GM19043 (cell line): ENCODE measurements at regions not wholly inside any gene's neighbourhood (a gene's known extent, or its start where the extent isn't known, plus 50 kb on each side); places are given as distances from the start of the nearest gene placed in this dataset.

Experiments
- ATAC-seq: cut with Tn5 transposase; IDR thresholded peaks from one replicate; pipeline ENCODE4 v1.9.1; 2021; ENCODE audit warnings: low read depth; ENCODE audit not compliant: unreplicated experiment

- no peak for ATAC-seq
Measured at GRCh38 chr2:103734911-103735310, 973.1 kb downstream of the TMEM182 start.

- ATAC-seq, result no peak
Measured at GRCh38 chr2:103738108-103738507, 976.3 kb downstream of the TMEM182 start.

- ATAC-seq, result no peak
Measured at GRCh38 chr2:103738606-103739005, 976.8 kb downstream of the TMEM182 start.

DNA sequence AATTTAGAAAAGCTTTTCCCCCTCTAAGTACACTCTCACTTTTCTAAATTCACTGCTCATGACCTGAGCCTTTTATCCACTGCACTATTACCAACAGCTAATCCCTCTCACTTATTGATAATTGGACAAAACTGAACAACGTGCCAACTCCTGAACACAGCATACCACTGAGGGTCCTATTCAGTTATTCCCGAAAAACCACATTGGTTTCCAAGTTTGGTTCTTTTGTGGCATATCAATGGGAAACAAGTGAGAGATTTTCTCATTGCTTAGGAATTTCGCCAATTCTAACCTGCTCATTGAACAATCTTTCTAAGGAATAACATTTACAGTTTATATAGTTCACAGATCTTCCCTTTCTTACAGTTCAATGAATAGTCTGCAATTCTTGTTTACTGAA is 977.4 kb downstream of the TMEM182 start:
- no peak for ATAC-seq

DNA sequence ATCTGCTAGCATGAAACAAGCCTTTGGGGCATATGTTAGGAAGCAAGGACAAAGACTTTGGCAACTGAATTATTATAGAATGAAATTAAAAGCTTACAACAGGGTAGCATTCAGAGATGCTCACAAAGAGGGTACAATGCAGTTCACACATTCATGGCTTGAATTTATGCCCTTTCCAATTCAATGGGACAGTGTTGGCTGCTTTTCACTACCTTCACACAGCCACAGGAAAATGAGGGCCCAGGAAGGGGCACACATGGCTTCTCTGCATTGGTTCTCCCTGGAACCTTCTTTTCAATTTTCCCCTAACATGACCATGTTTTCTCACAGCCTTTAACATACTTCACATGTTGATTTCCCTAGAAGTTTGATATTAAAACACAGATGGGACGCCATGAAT is 978.1 kb downstream of the TMEM182 start:
- ATAC-seq, result no peak

GRCh38 chr2:103740631-103741030 is 978.8 kb downstream of the TMEM182 start:
- no peak for ATAC-seq

- no peak for ATAC-seq
Measured at GRCh38 chr2:103743195-103743594, 981.4 kb downstream of the TMEM182 start.

DNA sequence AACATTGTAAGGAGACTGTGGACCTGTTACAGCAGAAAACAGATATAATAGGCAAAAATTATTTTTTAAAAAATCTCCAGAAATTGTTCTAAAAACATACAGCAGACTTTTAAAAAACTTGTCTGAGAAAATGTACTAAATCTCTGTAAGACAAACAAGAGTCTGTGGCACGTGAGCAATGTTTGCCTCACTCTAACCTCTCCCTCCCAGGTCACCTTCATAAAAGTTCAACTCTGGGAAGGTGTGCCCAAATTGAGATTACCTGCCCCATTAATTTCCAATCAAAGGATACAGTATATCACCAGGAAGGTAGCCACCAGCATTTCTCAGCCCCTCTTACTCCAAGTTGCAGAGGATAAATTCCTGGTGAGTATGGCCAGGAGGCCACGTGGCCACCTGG is 992.7 kb downstream of the TMEM182 start:
- ATAC-seq, result no peak

DNA sequence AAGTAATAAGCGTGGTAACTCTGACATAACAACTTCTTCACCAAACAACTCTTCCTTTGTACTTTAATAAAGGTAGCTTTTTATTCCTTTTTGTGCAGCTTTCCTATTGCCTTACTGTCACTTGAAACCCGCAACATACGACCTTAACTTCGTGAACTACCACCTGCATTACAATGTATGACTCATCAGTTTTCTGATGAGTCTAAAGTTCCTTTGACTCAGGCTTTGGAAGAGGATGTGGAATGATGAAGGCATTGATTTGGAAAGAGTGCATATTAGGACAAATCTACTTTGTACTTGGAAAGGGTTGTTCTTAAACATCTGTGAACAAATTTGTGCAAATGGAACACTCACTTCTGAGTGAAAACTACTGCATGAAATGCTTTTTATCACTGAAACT is 1012.1 kb downstream of the TMEM182 start:
- ATAC-seq, result no peak

- ATAC-seq, result no peak
Measured at GRCh38 chr2:103780088-103780702, 1018.4 kb downstream of the TMEM182 start.

DNA sequence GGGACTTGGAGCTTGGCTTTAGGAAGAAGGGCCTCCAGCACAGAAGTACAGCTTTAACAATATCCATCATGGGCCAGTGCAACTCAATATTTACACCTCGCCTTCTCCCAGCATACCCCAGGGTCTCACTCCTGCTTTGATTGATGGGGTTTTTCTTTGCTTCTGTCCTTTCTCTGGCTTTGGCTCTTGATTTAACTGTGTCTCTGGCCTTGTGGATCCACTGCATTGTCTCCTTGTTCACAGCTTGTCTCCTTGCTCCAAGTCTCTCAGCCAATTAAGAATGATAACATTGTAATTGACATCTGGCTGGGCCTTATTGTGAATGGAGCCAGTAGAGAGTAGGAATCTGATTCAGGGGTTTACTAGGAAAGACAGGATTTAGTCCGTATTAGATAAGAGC is 1019.5 kb downstream of the TMEM182 start:
- no peak for ATAC-seq

DNA sequence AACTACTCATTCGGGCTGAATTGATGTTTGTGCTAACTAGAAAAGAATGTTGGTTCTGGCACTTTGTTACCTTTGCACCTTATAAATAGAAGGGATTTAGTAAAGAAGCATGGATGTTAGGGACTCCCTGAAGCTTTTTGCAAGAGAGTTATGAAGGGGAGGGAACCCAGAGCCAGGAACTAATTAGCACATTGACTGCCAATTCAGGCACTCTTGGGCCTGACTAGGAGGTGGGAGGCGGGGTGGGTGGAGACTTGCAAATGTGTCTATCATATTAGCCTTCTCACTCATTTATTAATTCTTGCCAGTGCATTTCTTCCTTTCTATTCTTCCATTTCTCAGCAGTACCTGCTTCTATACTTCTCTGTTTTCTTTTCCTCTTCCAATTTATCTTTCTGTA is 1022.4 kb downstream of the TMEM182 start:
- ATAC-seq, result no peak

- ATAC-seq, result no peak
Measured at GRCh38 chr2:103785432-103785831, 1023.6 kb downstream of the TMEM182 start.

DNA sequence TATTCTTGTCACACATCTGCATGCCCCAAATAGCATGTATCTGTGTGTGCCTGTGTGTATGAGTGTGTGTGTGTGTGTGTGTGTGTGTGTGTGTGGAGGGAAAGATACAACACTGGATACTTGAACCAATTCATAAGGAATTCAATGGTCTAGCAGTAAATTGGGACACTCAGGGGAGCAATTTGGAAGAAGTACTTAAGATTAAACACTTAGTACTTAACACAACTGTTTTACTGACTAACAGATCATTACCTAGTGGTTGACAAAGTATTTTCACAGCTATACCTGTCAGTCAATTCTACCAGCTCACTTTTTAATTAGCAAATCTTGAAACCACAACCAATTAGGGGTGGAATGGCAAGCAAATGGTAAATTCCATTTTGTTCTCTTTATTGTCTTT is 1024.1 kb downstream of the TMEM182 start:
- ATAC-seq, result no peak

DNA sequence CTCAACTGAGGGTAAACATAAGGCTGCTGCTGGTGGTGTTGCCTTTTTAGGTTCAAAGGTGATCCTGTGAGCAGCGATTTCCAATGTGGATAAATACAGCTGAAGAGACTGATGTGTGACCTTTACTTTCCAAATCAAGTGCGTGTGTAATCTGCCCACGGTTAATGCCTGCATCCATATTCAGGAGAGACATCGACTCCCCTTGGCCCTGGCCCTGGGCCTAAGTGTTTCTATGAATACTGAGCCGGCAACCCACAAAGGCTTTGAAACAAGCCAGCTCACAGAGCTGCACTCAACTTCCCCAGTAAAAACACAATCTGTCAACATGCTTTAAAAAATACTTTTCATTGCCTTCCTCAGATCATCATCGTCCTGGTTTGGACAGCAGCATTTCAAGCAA is 1026.6 kb downstream of the TMEM182 start:
- ATAC-seq, result no peak

DNA sequence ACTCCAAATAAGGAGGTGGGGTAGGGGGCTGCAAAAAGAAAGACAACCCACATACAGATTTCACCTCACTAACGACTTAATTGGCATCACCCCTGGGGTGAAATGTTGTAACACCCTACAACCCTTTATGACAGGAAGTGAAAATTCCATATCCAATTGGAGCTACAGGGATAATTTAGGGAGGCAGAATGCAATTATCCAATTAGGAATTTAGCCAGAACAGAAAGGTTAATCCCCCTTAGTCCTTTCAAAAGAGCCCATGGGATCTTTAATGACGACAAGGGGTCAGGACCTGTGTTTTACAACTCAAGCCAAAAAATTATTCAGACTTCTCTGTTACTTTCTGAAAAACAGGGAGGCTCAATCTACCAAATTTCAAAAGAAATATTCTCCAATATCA is 1027.1 kb downstream of the TMEM182 start:
- no peak for ATAC-seq

DNA sequence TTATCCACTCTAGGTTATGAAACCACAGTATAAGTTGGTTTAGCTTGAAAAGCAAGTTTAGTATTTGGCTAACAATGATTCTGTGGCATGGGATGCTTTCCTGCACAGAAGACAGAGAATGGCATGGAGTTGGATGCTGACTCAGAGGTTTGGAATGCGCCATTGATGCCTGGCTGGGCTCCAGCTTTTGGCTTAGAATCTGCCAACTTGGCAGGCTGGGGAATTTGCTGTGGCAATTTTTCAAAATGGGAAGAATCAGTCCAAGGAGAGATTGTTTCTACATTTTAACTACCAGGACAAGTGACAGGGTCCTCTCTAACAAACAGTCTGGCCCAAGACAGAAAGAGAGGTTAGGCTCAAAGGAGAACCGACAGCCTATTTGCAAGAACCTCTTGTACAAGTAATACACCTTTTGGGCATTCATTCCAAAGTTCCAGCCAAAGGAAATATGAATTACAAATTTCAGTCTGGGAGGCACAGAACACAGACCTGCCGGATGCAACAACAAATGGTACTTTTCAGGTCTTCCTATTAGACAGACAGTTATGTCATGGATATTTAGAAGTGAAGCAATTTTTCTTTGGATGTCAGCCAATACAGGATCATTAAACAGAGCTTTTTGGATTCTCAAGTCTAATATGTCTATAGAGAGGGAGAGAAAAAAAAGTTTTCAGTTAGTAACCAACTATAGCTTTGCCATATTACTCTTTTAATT is 1027.7 kb downstream of the TMEM182 start:
- no peak for ATAC-seq

DNA sequence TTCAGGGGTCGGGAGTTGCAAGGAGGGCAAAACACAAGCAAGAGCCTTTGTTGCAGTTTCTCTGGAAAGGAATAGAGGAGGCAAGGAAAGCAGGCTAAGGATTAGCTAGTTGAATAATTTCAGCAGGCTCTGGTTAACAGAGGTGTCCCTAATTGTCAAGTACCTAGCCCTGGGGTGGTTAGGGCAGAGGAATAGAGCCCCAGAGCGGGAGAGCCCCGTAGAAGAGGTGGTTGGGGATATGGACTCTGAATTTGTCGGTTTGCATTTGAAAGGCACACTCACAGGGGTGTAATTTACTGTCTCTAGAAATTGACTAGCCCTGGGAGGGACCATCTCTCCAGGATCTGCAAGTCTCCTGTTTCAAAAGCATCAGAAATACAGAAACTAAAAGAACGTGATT is 1030.2 kb downstream of the TMEM182 start:
- ATAC-seq, result no peak

- ATAC-seq, result no peak
Measured at GRCh38 chr2:103798291-103798690, 1036.5 kb downstream of the TMEM182 start.

GRCh38 chr2:103804013-103804412 is 1042.2 kb downstream of the TMEM182 start:
- ATAC-seq, result no peak

DNA sequence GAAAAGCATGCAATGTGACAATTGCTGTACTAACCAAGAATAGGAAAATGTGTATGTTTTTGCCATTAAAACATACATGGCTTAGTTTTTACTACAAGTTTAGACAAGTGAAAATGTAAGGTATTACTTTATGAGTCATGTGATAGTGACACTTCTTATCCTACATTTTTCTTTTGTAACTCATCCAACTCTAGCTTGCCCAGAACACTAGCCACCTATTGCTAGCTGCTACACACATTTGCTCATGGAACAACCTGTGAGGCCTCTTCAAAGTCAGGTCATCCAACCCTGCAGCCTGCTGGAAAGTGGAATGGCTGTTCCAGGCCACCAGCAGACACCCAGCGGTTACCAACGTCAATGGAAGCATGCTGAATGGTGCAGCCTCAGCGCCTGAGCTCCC is 1043.9 kb downstream of the TMEM182 start:
- no peak for ATAC-seq

DNA sequence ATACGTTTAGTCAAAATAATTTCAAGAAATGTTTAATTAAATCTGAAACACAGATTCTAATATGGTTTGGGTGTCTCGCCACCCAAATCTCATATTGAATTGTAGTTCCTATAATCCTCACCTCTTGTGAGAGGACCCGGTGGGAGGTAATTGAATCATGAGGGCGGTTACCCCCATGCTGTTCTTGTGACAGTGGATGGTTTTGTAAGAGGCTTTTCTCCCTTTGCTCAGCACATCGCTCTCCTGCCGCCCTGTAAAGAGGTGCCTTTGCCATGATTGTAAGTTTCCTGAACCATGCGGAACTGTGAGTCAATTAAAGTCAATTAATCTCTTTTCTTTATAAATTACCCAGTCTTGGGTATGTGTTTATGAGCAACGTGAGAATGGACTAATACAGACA is 1045.1 kb upstream of the POU3F3 start:
- no peak for ATAC-seq

GRCh38 chr2:103809415-103809814 is 1044.5 kb upstream of the POU3F3 start:
- no peak for ATAC-seq
